GM21619 (cell line): ENCODE measurements at regions not wholly inside any gene's neighbourhood (a gene's known extent, or its start where the extent isn't known, plus 50 kb on each side); places are given as distances from the start of the nearest gene placed in this dataset.

Experiments
- ATAC-seq: cut with Tn5 transposase; IDR thresholded peaks from one replicate; pipeline ENCODE4 v1.9.1; 2021; ENCODE audit not compliant: unreplicated experiment

DNA sequence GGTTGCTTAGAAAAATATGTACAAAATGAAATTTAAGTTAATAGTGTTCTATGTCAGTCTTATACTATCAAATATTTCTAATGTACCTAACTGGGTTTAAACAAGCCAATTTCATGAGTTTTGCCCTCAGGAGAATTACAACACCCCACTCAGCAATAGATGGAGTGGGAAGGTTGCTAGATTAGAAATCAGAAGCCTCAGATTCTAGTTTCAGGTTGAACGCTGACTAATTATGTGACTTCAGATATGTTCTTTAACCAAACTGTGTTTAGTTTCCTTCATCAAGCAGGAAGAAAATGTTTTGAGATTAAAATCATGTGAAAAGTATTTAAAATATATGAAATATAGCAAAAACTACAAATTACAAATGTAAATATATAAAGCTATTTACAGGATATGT, 133.8 kb upstream of the KCNH7 start:
- no peak for ATAC-seq

GRCh38 chr2:162968306-162968705, 129.7 kb upstream of the KCNH7 start:
- ATAC-seq = no peak

GRCh38 chr2:162967811-162968210, 129.2 kb upstream of the KCNH7 start:
- ATAC-seq = no peak

DNA sequence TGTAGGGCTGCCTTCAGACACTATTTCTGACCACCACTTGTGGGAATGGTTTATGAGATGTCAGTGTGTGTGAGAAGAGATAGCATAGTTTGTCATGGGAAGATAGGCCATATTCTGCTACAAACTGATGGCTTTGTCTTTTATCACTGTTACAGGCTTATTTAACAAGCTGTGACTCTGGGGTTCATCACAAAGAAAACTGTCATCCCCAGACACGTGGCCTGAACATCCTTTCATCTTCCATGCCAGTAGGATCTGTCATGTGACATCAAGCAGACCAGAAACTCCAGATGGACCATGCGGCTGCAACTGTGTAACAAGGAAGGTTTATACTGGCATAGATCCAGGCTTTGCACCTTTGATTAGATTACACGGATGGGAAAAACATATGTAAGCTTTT, 128.6 kb upstream of the KCNH7 start:
- no peak for ATAC-seq

DNA sequence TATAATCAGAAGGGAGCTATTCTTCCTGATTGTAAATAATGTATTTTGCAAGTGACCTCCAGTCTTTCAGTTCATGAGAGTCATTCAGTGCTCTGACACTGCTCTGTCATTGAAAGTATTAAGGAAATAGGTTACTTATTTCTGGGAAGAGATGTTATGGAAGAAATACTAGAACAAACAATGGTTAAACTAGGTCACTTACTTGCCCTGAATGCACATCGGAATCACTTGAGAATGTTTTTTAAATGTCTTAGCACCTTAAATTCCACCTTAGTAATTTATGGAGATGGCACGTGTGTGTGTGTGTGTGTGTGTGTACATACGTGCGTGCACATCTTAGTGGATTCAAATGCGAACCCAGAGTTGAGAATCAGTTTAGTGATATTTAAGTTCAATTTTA, 126.6 kb upstream of the KCNH7 start:
- no peak for ATAC-seq

DNA sequence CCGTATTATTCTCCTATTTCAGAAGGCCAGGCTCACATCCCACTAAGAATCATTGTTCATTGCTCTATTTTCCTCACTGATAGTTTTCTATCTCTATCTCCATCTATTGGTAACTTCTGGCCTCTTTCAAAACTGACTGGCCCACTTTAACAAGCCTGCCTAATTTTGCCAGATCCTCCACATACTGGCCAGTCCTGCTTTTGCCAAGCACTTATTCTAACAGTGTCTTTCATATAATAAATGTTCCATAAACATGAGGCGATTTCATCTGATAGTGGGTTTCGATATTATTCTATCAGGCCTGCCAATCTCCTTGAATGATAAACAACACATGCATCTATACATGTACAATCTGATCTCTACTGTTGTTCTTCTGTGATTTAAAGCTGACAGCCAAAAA, 125.9 kb upstream of the KCNH7 start:
- no peak for ATAC-seq

DNA sequence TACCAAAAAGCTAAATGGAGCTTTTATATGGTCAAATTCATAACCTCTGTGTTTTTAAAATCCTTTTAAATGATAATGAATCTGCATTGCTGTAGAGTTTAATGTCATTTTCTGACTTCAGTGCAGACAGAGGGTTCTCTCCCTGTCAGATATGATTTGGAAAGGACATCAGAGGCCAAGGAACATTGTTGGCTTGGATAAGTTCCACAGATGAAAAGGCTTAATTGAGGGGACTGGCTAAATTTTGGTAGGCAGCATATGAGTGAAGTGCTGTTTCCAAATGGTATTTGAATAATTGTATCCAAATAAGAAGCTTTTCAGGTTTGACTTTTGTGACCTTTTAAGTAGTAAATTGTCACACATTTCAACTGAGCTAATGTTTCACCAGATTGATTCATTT, 124.6 kb upstream of the KCNH7 start:
- ATAC-seq = no peak

DNA sequence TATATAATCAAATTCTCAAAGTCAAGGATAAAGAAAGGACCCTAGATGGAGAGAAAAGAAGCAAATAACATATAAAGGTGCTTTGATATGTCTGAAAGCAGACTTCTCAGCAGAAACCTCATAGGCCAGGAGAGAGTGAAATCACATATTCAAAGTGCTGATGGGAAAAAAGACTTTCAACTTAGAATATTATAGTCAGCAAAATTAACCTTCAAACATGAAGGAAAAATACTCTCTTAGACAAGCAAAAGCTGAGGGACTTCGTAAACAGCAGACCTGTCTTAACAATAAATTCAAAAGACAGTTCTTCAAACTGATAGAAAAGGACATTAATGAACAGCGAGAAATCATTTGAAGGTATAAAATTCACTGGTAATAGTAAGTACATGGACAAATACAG, 107.2 kb upstream of the KCNH7 start:
- ATAC-seq = no peak

GRCh38 chr2:162938387-162938786, 99.8 kb upstream of the KCNH7 start:
- no peak for ATAC-seq

GRCh38 chr2:162934191-162934590, 95.6 kb upstream of the KCNH7 start:
- no peak for ATAC-seq

- no peak for ATAC-seq
Observed at GRCh38 chr2:162932416-162932815, 93.8 kb upstream of the KCNH7 start.

DNA sequence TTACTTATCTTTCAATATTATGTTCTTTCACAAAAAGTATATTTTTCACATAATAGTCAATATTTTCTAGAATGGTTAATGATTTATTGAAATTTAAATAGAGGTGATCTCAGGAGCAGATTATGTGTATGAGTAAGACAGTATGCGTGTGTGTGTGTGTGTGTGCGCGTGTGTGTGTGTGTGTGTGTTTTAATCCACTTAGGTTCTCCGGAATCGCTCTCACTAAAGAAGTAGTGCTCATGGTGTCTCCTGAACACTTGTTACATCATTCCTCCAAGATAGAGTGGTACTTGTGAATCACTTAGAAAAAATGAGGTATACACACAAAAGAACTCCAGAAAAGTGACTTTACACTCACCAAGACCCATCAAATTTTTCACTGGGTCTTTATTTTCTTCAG, 91.0 kb upstream of the KCNH7 start:
- ATAC-seq = no peak

- ATAC-seq = no peak
Observed at GRCh38 chr2:162928356-162928755, 89.8 kb upstream of the KCNH7 start.

DNA sequence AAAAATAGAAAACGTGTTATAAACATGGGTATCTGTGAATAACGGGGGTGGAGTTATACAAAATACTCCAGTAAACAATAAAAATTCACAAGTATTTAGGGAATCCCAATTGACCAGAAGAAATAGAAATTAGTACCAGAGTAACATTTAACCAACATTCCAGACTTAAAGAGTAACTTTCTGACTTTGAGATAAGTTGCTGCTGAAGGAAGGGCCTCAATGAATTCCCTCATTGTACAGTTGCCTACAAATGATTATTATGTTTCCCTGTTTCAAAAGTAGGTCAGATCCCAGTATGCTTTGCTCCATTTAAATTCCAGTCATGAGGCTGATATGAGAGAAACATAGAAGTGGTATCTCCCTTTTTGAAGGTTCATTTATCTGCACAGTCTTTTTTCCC, 88.3 kb upstream of the KCNH7 start:
- ATAC-seq = no peak

DNA sequence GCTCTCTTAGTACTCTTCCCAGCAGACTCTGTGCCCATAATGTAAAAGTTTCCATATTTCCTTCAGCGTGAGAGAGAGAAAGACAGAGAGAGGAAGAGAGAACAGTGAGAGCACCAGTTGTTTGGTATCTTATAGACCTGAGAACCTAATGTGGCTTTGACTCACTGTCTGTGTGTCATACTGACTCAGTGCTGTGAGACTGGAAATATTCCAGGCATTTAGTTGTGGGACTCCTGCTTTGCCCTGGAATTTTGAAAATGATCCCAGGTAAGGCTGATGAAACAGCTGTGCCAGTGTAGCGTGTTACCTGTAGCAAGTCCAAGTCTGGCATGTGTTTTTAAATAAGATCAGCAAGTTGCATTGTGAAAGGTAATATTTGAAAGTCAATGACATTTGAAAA, 87.9 kb upstream of the KCNH7 start:
- ATAC-seq = no peak

DNA sequence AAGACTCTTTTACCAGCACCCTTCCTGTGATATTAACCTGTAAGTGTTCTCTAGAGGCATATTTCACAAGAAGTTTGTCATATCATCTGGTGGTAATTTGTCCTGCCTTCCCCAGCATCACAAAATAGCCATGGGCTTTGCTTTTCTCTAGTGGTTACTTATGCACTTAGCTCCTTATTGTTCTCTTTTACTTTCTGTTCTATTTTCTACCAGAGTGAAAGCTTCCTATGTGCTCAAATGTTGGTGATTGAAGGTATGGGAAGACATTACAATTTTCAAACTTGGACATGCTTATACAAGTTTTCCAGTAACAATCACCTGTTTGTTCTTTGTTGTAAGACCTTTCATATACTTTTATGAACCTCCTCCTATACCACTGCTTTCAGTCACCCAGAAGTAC, 87.0 kb upstream of the KCNH7 start:
- no peak for ATAC-seq

- no peak for ATAC-seq
Observed at GRCh38 chr2:162919111-162919510, 80.5 kb upstream of the KCNH7 start.

- ATAC-seq = no peak
Observed at GRCh38 chr2:162917626-162918025, 79.1 kb upstream of the KCNH7 start.

DNA sequence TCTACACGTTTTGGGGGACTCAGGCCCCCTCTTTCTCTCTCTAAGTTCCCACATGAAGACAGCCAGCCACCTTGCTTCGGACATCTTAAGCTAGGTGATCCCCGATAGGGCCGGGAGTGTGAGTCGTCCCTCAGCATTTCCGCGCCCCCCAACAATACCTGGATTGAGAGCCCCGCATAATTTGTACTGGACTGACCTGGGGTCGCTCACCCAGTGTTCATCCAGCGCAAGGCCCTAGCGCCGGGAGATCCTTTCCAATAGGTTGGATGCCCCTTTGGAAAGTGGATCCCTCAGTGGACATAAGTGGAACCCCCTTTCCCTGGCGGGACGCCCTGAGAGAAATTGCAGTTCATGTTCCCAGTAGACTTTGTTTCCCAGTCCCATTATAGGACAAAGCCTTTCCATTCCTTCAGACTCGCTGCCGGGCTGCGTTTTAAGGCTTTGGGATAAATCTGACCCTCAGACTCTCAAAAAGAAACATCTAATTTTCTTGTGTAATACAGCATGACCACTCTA, 77.8 kb upstream of the KCNH7 start:
- ATAC-seq = no peak

- no peak for ATAC-seq
Observed at GRCh38 chr2:162915858-162916257, 77.3 kb upstream of the KCNH7 start.

GRCh38 chr2:162914161-162914560, 75.6 kb upstream of the KCNH7 start:
- no peak for ATAC-seq

DNA sequence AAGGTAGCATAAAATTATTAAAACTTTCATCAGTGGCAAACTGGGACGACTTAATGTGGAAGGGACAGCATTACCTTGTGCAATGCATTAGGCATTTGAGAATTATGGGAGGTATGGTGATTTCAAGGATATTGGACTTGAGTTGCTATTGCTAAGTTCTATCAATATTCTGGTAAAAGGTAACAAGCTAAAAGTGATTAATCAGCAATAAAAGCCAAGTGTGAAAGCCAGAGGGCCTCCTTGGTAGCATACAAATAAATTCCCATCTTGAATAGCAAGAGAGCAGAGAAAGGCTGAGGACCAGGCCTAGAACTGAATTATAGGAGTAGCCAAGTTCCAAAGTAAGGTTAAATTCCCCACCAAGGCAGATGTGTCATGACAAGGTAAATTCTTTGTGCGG, 74.2 kb upstream of the KCNH7 start:
- ATAC-seq = no peak

DNA sequence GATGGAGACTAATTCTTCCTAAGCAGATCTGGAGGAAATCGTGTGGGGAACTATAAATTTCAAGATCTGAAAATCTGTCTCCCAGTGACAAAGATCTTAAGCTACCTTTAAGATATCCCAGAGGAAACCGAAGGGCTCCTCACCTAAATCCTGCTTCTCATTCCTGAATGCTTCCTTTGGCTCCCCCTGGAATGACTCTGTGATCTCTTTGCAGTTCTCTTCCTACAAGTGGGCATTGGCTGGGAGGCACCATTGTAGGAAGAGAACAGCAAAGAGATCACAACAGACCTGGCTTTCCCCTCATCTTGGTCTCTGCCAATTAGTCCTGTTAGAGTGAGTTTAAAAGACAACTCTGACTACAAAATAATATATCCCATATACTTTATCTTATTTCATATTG, 70.0 kb upstream of the KCNH7 start:
- no peak for ATAC-seq
